HG02884 (cell line): ENCODE measurements at regions not wholly inside any gene's neighbourhood (a gene's known extent, or its start where the extent isn't known, plus 50 kb on each side); places are given as distances from the start of the nearest gene placed in this dataset.

ENCODE experiments used
- ATAC-seq: cut with Tn5 transposase; IDR thresholded peaks from one replicate; pipeline ENCODE4 v1.9.1; 2021; ENCODE audit warnings: mild to moderate bottlenecking, moderate library complexity; ENCODE audit not compliant: unreplicated experiment

DNA sequence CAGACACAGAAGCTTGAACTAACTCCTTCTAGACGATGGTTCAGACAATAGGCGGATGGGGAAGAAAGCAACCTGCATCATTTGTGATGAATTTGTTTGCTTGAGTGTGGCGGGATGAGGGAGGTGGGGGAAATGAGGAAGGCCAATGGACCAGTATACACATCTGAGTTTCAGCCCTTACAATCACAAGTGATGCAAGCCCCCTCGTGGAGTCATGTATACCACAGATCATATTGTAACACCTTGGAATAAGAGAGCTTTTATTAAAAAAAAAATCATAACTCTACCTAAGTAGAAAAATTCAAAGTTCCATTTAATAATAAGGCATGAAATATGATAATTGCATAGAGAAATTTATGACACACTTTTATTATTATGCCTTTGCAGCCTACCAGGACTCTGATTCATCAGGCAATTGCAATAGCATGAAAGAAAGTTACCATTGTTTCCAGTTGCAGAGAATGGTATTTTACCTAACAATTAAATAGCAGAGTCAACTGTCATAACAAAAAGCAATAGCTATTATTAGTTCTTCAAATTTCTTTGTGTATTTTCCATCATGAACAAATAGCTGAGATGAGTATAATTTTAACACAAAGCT, 230.2 kb upstream of the AKR1E2 start:
- ATAC-seq: no peak

DNA sequence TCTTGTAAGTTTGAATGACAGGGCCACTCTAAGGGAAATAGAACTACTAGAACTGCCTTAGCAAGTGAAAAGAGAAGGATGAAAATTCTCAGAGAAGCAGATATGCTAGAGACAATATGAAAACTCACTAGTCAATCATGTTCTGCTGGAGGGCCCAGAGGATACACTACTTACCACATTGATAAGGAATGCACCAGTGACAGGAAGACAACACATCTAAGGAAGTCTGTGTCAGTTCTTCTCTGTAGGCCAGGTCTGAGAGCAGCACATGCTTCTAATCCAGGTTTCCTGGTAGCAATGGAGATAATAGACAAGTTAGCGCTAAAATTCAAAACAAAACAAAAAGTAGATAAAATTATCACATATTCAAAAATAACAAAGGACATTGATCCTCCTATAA, 235.2 kb upstream of the AKR1E2 start:
- ATAC-seq: no peak

GRCh38 chr10:4588824-4589223, 237.2 kb upstream of the AKR1E2 start:
- no peak for ATAC-seq

DNA sequence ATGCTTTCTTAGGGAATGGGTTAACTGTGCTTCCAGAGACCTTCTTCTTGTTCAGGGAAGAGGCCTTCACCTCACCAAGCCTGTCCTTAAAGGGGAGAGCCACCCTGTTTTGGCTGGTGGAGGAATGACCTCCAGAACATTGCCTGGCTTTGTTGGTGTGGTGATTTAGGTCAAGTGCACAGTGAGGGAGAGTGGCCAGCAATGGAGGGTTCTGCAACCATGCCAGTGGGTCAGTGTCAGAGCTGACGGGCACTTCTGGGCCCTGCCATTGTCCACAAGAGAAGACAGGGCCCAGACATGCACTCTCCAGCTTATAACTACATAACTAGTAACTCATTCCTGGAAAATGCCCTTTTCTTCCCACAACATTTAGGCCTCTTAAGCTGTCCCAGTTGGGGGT, 238.5 kb upstream of the AKR1E2 start:
- ATAC-seq: no peak

GRCh38 chr10:4586776-4587175, 239.2 kb upstream of the AKR1E2 start:
- ATAC-seq: no peak

DNA sequence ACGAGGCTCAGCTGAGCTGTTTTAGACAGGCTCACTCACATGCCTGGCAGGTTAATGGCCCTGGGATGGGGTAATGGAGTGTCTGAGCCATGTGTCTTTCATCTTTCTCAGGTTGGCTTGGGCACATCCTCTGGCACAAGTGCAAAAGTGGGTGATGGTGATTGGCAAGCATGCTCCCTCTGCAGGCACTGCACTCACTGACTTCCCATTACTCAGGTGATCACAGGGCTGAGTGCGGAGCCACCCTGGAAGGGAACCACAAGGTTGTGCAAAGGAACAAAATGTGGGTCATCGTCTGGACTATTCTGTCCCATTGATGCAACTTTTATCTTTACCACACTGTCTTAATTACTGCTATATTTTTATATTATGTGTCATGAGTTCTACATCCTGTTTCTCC, 244.1 kb upstream of the AKR1E2 start:
- no peak for ATAC-seq

DNA sequence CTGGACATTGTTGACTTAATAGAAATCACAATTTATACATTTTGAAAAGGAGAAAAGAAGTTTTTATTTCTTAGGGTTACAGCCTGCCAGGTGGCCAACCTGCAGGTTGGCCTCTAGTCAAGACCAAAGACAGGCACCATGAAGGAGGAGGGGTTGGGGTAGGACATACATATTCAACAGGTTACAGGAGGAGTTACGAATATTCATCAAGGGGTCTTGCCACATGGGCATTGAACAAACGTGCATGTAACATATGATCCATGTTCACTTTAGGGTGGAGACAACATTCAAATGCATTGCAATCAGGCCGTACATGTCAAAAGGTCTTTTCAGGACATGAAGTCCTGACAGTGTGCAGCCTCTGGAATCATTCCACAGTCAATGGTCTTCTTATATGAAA, 246.2 kb upstream of the AKR1E2 start:
- ATAC-seq: no peak

DNA sequence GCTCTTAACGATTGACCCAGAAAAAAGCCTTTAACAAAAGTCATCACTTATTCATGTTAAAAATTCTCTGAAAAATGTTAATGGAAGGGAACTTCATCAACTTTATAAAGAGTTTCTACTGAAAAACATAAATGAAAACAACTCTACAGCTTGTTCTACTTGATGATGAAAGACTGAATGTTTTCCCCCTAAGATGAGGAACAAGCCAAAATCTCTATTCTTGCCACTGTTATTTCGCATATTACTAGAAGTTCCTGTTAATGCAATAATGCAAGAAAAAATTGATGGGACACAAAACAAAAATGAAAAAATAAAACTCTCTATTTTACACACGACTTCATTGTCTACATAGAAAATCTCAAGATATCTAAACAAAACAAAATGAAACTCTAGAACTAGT, 249.8 kb upstream of the AKR1E2 start:
- ATAC-seq: no peak

DNA sequence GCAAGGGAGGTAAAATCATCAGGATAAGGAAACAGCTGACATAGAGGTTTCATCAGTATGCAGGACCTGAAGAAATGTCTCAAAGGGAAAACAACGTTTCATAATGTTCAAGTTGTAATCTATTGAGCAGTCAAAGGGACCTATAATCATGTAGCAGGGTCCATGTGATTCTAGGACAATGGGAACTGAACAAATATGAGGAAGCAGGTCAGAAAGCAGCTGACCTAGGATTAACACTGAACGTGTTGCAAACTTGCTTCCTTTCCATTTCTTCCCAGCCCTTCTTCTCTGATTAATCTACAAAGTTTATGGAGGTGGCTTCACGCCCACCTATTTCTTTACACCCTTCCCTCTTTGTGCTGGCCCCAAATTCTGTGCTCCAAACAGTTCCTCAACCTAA, 256.9 kb upstream of the AKR1E2 start:
- ATAC-seq: no peak

- no peak for ATAC-seq
Observed at GRCh38 chr10:4568731-4569130, 257.3 kb upstream of the AKR1E2 start.

DNA sequence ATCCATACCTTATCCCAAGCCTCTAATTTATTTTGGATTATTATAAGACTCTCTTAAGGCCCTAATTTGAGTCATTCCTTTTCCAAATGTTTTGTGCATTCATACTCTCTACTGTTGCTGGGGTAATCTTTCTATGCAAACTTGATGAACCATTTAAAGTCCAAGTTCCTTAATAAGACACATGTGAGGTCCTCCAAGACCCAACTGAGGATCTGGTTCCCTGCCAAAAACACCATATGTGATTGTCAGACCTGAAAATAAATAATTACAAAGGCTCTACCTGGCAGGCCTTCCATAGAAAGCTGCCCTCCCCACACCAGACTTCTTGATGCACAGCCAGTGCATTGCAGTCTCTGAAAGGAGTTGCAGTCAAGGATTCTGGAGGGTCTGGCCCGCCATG, 257.9 kb upstream of the AKR1E2 start:
- no peak for ATAC-seq

DNA sequence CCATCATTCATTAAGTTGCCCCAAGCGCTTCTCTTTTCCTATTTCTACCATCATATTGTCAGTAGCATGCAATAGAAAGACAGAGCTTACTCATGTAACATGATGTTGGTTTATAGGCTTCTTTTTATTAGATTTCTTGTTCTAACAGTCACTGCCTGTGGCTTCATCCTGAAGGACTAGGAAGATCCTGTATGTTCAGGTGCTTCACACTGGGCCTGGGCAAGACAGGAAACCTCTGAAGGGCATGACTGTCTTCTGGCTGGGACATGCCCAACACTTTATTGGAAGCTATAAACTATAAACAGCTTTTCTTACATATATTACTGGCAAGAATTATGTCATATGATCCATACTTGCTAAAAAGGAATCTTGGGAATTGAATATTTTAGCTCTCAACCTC, 258.4 kb upstream of the AKR1E2 start:
- no peak for ATAC-seq

- no peak for ATAC-seq
Observed at GRCh38 chr10:4566011-4566410, 260.0 kb upstream of the AKR1E2 start.

DNA sequence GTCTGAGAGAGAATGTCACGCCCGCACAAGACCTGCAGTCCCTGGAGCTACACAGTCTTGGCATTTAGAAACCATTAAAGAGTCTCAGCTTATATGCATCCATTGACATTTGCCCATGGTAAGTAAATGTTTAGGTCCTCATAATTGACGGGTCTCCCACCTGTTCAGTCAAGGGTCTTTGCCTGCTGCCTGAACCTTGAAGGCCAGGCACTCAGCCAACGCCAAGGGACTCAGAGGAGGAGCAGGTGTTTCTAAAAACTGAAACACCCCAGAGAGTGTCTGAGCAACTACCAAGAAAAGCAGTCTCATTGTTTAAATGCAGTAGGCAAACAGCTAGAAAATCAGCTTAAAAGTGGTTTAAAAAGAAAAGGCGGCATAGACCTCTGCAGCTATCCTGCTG, 264.7 kb upstream of the AKR1E2 start:
- ATAC-seq: no peak

GRCh38 chr10:4557469-4557868, 268.5 kb upstream of the AKR1E2 start:
- no peak for ATAC-seq

DNA sequence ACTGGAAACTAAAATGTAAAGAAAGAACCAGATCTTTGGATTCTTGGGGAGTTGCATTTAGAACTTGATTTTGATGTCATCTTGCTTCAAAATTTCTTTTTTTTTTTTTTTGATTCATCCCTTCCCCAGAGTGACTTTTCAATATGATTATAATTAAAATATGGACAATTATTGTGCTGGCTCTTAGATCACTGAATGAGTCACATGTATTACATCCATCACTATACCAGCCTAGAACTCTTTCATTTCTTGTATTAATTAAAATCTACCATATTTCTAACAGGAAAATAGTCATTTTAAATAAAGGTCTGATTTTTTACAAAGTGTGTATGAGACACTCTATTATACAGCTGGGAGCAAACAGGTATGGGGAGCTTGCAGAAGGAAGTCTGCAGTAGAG, 269.5 kb upstream of the AKR1E2 start:
- ATAC-seq: no peak

DNA sequence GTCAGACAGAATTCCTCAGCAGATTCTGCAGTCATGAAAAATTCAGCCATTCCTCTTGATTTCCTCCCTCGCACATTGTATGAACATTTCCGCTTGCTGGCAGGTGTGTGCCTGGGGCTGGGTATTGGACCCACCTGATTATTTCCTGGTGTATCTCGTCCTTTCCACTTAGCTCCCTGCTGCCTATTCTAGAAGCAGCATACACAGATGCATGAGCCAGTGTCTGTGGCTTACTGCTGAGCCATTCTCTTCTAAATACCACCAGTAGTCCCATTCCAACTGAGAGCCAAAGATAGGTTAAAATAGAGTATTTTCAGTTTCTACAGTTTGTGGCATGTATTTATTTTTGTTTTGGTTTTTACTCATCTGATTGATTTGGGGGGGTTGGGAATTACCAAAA, 270.1 kb upstream of the AKR1E2 start:
- ATAC-seq: no peak

DNA sequence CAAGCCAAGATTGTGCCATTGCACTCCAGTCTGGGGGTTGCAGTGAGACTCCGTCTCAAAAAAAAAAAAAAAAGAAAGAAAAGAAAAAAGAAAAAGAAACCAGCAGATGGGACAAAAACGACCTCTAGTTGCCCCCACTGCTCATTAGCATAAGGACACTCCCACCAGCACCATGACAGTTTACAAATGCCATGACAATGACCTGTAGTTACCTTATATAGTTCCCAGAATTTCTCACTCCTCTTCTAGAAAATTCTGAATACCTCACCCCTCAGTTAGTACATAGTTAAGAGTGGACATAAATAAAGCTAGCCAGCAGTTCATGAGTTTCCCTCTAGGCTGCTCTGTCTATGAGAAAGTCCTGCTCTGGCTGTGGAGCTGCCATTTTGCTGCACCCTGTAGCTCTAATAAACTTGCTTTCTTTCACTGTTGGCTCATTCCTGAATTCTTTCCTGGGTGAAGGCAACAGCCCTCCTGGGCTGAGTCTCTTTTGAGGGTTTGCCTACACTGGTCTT, 276.8 kb upstream of the AKR1E2 start:
- ATAC-seq: no peak

DNA sequence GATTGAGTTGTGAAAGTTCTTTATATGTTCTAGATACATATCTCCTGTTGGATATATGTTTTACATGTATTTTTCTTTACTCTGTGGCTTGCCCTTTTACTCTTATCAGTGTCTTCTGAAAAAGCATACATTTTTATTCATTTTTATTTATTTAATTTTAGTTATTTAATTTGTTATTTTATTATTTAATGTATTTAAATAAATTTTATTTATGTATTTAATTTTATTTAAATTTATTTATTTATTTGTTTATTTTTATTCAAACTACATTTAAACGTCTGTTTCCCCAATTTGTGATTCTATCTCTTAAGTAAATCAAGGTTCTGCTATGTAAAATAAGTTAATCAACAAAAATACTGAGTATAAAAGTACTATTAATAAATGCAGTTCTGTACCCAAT, 279.1 kb upstream of the AKR1E2 start:
- ATAC-seq: no peak

DNA sequence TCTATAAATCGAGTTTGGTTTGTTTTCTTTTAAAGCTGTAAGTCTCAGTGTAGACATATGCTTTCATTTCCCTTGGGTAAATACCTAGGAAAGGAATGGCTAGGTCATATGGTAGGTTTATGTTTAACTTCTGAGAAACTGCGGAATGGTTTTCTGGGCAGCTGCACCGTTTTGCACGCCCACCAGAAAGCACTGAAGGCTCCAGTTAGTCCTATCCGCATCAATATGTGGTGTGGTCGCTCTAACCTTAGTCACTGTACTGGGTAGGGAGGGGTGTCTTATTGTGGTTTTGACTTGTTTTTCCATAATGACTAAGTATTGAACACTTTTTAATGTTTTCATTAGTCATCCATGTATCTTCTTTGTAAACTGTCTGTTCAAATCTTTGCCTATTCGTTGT, 279.5 kb upstream of the AKR1E2 start:
- no peak for ATAC-seq

DNA sequence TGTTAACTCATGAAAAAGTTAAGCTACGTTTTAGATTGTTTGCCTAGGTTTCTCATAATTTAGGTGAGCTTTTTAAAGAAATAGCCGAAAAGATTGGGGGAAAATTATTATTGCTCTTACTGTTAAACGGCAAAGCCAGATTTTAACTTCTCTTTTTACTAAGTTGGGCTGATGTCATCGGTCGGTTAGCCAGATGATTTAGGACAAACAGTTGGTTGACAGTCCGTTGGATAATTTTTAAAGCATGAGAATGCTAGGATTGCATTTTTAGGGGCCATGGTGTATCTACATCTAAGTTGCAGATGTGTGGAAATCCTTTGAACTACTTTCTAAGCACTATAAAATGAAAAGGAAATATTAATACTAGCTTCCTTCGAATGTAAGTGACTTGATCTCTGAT, 280.9 kb upstream of the AKR1E2 start:
- no peak for ATAC-seq

DNA sequence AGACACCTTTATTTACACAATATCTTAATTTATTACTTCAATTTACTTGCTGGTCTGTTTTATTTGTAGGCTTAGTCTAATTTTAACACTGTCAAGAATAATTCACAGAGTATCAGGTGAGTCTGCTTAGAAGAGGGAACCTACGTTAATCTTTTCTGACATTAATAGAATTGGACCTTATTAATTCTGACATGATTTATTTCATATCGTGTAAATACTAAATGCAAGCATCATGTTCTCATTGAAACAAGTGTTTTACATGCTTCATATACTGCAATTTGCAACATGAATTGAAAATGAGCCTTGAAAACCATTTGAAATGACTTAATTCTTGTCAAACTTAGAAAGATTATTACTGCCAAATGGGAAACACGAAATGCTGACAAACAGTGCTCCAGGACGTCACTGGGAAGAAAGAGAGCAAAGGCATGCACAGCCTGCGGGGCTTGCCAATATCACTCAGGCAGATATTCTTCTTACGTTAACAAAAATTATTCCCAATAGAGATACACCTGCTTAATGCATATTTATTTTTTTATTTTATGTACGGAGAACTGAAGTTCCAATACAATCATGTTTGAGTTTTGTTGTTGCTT, 282.0 kb upstream of the AKR1E2 start:
- no peak for ATAC-seq

GRCh38 chr10:4541292-4541691, 284.7 kb upstream of the AKR1E2 start:
- ATAC-seq: no peak
